ENCODE measurements at regions not wholly inside any gene's neighbourhood (a gene's known extent, or its start where the extent isn't known, plus 50 kb on each side); places are given as distances from the start of the nearest gene placed in this dataset.
A peak's percentile ranks its signal among the peaks of the same experiment; 100 is the strongest.

DNA sequence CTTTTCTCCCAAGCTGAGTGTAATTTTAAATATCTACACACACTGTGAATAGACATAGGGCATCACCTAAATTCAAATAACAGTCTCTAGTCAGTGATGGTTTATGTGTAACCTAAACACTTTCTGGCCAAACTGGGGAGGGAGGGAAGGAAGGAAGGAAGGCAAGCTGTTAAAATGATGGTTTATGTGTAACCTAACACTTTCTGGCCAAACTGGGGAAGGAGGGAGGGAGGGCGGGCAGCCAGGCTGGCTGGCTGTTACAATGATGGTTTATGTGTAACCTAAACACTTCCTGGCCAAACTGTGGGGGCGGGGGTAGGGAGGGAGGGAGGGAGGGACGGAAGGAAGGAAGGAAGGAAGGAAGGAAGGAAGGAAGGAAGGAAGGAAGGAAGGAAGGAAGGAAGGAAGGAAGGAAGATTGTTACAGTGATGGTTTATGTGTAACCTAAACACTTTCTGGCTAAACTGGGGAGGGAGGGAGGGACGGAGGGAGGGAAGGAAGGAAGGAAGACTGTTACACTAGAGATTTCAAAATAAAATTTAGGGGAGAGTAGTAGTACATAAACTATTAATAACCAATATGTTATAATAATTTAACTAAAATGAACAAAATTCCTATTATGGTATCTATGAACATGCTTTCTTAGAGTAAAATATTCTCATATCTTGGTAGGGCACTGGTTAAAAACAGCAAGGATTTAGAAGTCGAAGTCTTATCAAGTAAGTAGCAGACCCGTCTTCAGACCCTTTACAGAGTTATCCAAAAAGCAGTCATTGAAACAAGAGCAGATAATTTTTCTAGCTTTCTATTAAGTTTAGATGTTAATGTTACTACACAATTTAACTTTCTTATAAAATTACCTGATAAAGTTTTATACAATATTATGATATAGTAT, 148.1 kb downstream of the LMLN start:
- in situ Hi-C loops (cut with MboI), result no loop called here
- FAIRE-seq, result peak; percentile 29
- TF ChIP-seq NELFE (IDR thresholded peaks at IDR 0.05; ENCODE audit: insufficient read depth, insufficient read length) (no peak), TRIM24 (IDR thresholded peaks at IDR 0.05) (no peak), HDAC8 (tag; IDR thresholded peaks at IDR 0.05) (no peak), EHMT2 (IDR thresholded peaks at IDR 0.05) (no peak), ARID3B (CRISPR knock-in tag; IDR thresholded peaks at IDR 0.05; ENCODE audit: borderline replicate concordance) (no peak), HIVEP1 (CRISPR knock-in tag; IDR thresholded peaks at IDR 0.05) (no peak), NCOR1 (IDR thresholded peaks at IDR 0.05) (peak; percentile 75), MNT (conservative IDR thresholded peaks at IDR 0.05) (0 out of 4 replicates have a peak, but pooled peaks of 1 of the 2 experiments have one; percentile 5), PTTG1 (tag; IDR thresholded peaks at IDR 0.05; ENCODE audit: low read depth) (no peak), KLF1 (tag; IDR thresholded peaks at IDR 0.05) (no peak), ZBTB11 (CRISPR knock-in tag; IDR thresholded peaks at IDR 0.05) (no peak)
- TF ChIP-seq, protein P1, sequence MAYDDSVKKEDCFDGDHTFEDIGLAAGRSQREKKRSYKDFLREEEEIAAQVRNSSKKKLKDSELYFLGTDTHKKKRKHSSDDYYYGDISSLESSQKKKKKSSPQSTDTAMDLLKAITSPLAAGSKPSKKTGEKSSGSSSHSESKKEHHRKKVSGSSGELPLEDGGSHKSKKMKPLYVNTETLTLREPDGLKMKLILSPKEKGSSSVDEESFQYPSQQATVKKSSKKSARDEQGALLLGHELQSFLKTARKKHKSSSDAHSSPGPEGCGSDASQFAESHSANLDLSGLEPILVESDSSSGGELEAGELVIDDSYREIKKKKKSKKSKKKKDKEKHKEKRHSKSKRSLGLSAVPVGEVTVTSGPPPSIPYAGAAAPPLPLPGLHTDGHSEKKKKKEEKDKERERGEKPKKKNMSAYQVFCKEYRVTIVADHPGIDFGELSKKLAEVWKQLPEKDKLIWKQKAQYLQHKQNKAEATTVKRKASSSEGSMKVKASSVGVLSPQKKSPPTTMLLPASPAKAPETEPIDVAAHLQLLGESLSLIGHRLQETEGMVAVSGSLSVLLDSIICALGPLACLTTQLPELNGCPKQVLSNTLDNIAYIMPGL (CRISPR knock-in tag; IDR thresholded peaks at IDR 0.05), result no peak

More for the DNA sequence above, 148.1 kb downstream of the LMLN start:
- Histone ChIP-seq H3K36me3 (ENCODE audit: control insufficient read depth, insufficient read depth, low read length) (no peaks in the 10 kb centered on the region), H3K27ac (ENCODE audit: extremely low read depth, low read depth, low read length) (peak overlapping the region; percentile 80), H3K9ac (ENCODE audit: insufficient read depth in 1 of 2, low read depth in 2 of 2, low read length in 2 of 2) (peak overlapping the region in 1 of 2 experiments; percentile 56; a peak in 1 of 4 replicates), H3K9me1 (ENCODE audit: control insufficient read depth, insufficient read depth, low read length) (no peaks in the 10 kb centered on the region), H3K4me3 (no peak overlapping the region), H3K79me2 (ENCODE audit: control insufficient read depth, insufficient read depth, low read length) (no peaks in the 10 kb centered on the region), H3K4me1 (replicated peaks in 1 of 2; ENCODE audit: control insufficient read depth in 2 of 2, insufficient read depth in 2 of 2, low read length in 2 of 2) (peaks cover 0 to 29% of the 10 kb centered on the region in 2 experiments; a peak in 4 of 5 replicates), H3K27me3 (ENCODE audit: control insufficient read depth in 2 of 2, insufficient read depth in 2 of 2, low read length in 2 of 2) (no peaks in the 10 kb centered on the region), H2AFZ (ENCODE audit: low read depth, low read length) (peak overlapping the region; percentile 82), H4K20me1 (replicated peaks; ENCODE audit: control insufficient read depth, insufficient read depth, low read length) (no peaks in the 10 kb centered on the region), H3K4me2 (ENCODE audit: insufficient read depth, low read length) (peak overlapping the region; percentile 52), H3K9me3 (replicated peaks; ENCODE audit: control insufficient read depth, insufficient read depth, low read depth, low read length) (no peaks in the 10 kb centered on the region)
- peak; percentile 52 to 91 (median 64) for DNase-seq (ENCODE audit: extremely low read depth in 1 of 4, low spot score in 3 of 4)
- ChIA-PET CTCF (ENCODE audit: low intra/inter-chr PET ratio) (no interaction called here), POLR2A (no interaction called here)
- WGBS (ENCODE audit: insufficient coverage, low coverage, missing lambda C conversion rate), result 0% methylated on average over 3 of the region's 6 CpGs
- peak; percentile 83 for ATAC-seq
- no TSS peak for BruUV-seq (replicated peaks)
- intact Hi-C loops (cut with micrococcal nuclease), result no loop called here

All from K562 (cell line).